ENCODE measurements at regions not wholly inside any gene's neighbourhood (a gene's known extent, or its start where the extent isn't known, plus 50 kb on each side); places are given as distances from the start of the nearest gene placed in this dataset.

GRCh38 chr10:78981257-78981969 lies 87.4 kb upstream of the ZMIZ1 start:
- no peak for DNase-seq (ENCODE audit: low read depth)

- peak; percentile 21 for DNase-seq (ENCODE audit: low read depth)
Observed at GRCh38 chr10:78981970-78982281, 86.8 kb upstream of the ZMIZ1 start.

GRCh38 chr10:78982726-78983125 lies 86.0 kb upstream of the ZMIZ1 start:
- no peak for DNase-seq (ENCODE audit: low read depth)

GRCh38 chr10:78983608-78984007 lies 85.2 kb upstream of the ZMIZ1 start:
- DNase-seq (ENCODE audit: low read depth): no peak

GRCh38 chr10:78985973-78986818 lies 82.6 kb upstream of the ZMIZ1 start:
- DNase-seq (ENCODE audit: low read depth): peak; percentile 88

- DNase-seq (ENCODE audit: low read depth): peak; percentile 51
Observed at GRCh38 chr10:78991187-78991586, 77.6 kb upstream of the ZMIZ1 start.

GRCh38 chr10:78992333-78992732 lies 76.4 kb upstream of the ZMIZ1 start:
- DNase-seq (ENCODE audit: low read depth): no peak

- no peak for DNase-seq (ENCODE audit: low read depth)
Observed at GRCh38 chr10:78993261-78993945, 75.4 kb upstream of the ZMIZ1 start.

GRCh38 chr10:78995987-78996791 lies 72.6 kb upstream of the ZMIZ1 start:
- DNase-seq (ENCODE audit: low read depth): no peak

GRCh38 chr10:78996792-78997129 lies 72.0 kb upstream of the ZMIZ1 start:
- DNase-seq (ENCODE audit: low read depth): no peak

- DNase-seq (ENCODE audit: low read depth): peak; percentile 51
Observed at GRCh38 chr10:78997635-78998618, 70.8 kb upstream of the ZMIZ1 start.

- DNase-seq (ENCODE audit: low read depth): peak; percentile 77
Observed at GRCh38 chr10:79001082-79001885, 67.5 kb upstream of the ZMIZ1 start.

- DNase-seq (ENCODE audit: low read depth): no peak
Observed at GRCh38 chr10:79002336-79002735, 66.4 kb upstream of the ZMIZ1 start.

- DNase-seq (ENCODE audit: low read depth): peak; percentile 33
Observed at GRCh38 chr10:79003183-79004100, 65.3 kb upstream of the ZMIZ1 start.

- DNase-seq (ENCODE audit: low read depth): no peak
Observed at GRCh38 chr10:79004311-79004710, 64.5 kb upstream of the ZMIZ1 start.

GRCh38 chr10:79005126-79005810 lies 63.5 kb upstream of the ZMIZ1 start:
- no peak for DNase-seq (ENCODE audit: low read depth)

- no peak for DNase-seq (ENCODE audit: low read depth)
Observed at GRCh38 chr10:79007018-79007417, 61.7 kb upstream of the ZMIZ1 start.
